GM23338 (cell line): ENCODE measurements at regions not wholly inside any gene's neighbourhood (a gene's known extent, or its start where the extent isn't known, plus 50 kb on each side); places are given as distances from the start of the nearest gene placed in this dataset.

Experiments used
- CREB1 ChIP-seq: fragments of 250-450 bp; sonication (Bioruptor Pico); IDR thresholded peaks from 2 replicates; pipeline ENCODE4 v1.5.0; 2020; ENCODE audit warnings: low read depth, mild to moderate bottlenecking, moderate library complexity
- CTCF ChIP-seq, 2 experiments: fragments of 200-600 bp in 1 of 2; sonication (generic) in 1 of 2; conservative IDR thresholded peaks; 2 replicates each; pipeline versions ENCODE4 v1.5.1 to v1.6.1; 2016 to 2017; ENCODE audit warnings: antibody characterized with exemption in 2 of 2, low read depth in 2 of 2, mild to moderate bottlenecking in 2 of 2, moderate library complexity in 1 of 2
- EZH2 ChIP-seq: fragments of 200-600 bp; sonication (generic); IDR thresholded peaks from one replicate; pipeline ENCODE4 v1.8.0; 2017; ENCODE audit warnings: antibody characterized with exemption, mild to moderate bottlenecking, low read depth; ENCODE audit not compliant: unreplicated experiment
- EZH2phosphoT487 ChIP-seq: fragments of 200-600 bp; sonication (generic); IDR thresholded peaks from one replicate; pipeline ENCODE4 v1.8.1; 2018; ENCODE audit warnings: antibody characterized with exemption; ENCODE audit not compliant: unreplicated experiment
- JUNB ChIP-seq: IDR thresholded peaks from one replicate; pipeline ENCODE4 v1.6.1; 2016; ENCODE audit warnings: antibody characterized with exemption; ENCODE audit not compliant: unreplicated experiment
- NANOG ChIP-seq: IDR thresholded peaks from 2 replicates; pipeline ENCODE4 v1.6.1; 2016; ENCODE audit warnings: antibody characterized with exemption, borderline replicate concordance
- POLR2AphosphoS5 ChIP-seq: IDR thresholded peaks from 2 replicates; pipeline ENCODE4 v1.6.1; 2016; ENCODE audit warnings: antibody characterized with exemption, low read depth
- ZNF331 ChIP-seq: fragments of 250-450 bp; sonication (Bioruptor Pico); IDR thresholded peaks from 2 replicates; pipeline ENCODE4 v1.5.0; 2020; ENCODE audit warnings: low read depth, mild to moderate bottlenecking, moderate library complexity
- TF ChIP-seq, protein P1 (sequence below): IDR thresholded peaks from one replicate; pipeline ENCODE4 v1.6.1; 2018; ENCODE audit warnings: antibody characterized with exemption; ENCODE audit not compliant: unreplicated experiment
- TF ChIP-seq, protein P2 (sequence below): IDR thresholded peaks from 2 replicates; pipeline ENCODE4 v1.6.1; 2016; ENCODE audit warnings: antibody characterized with exemption

DNA sequence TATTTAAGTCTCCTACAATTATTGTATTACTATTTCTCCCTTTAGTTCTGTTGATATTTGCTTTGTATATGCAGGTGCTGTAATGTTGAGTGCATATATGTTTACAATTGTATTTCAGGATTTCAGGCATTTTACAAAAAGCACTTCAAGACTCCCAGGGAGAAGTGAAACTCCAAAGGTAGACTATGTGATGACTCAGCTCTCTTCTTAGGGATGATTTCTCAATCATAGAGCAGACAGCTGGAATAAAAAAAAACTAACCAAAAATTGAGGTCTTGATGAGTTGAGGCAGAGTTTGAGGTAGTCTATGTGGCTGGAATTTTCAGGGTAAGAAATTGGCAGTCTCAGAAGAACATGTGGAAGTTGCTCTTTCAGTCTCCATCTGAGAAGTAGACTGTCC lies 786.1 kb downstream of the TFAP2A start:
- no peak for TF ChIP-seq EZH2
- no peak for TF ChIP-seq CTCF (conservative IDR thresholded peaks at IDR 0.05; ENCODE audit: low read depth in 2 of 2)
- TF ChIP-seq, protein P1, sequence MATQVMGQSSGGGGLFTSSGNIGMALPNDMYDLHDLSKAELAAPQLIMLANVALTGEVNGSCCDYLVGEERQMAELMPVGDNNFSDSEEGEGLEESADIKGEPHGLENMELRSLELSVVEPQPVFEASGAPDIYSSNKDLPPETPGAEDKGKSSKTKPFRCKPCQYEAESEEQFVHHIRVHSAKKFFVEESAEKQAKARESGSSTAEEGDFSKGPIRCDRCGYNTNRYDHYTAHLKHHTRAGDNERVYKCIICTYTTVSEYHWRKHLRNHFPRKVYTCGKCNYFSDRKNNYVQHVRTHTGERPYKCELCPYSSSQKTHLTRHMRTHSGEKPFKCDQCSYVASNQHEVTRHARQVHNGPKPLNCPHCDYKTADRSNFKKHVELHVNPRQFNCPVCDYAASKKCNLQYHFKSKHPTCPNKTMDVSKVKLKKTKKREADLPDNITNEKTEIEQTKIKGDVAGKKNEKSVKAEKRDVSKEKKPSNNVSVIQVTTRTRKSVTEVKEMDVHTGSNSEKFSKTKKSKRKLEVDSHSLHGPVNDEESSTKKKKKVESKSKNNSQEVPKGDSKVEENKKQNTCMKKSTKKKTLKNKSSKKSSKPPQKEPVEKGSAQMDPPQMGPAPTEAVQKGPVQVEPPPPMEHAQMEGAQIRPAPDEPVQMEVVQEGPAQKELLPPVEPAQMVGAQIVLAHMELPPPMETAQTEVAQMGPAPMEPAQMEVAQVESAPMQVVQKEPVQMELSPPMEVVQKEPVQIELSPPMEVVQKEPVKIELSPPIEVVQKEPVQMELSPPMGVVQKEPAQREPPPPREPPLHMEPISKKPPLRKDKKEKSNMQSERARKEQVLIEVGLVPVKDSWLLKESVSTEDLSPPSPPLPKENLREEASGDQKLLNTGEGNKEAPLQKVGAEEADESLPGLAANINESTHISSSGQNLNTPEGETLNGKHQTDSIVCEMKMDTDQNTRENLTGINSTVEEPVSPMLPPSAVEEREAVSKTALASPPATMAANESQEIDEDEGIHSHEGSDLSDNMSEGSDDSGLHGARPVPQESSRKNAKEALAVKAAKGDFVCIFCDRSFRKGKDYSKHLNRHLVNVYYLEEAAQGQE, result no peak
- TF ChIP-seq, protein P2, sequence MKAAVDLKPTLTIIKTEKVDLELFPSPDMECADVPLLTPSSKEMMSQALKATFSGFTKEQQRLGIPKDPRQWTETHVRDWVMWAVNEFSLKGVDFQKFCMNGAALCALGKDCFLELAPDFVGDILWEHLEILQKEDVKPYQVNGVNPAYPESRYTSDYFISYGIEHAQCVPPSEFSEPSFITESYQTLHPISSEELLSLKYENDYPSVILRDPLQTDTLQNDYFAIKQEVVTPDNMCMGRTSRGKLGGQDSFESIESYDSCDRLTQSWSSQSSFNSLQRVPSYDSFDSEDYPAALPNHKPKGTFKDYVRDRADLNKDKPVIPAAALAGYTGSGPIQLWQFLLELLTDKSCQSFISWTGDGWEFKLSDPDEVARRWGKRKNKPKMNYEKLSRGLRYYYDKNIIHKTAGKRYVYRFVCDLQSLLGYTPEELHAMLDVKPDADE, result no peak
- TF ChIP-seq POLR2AphosphoS5, result no peak
- no peak for TF ChIP-seq EZH2phosphoT487
- TF ChIP-seq CREB1 (CRISPR knock-in tag), result no peak
- no peak for TF ChIP-seq JUNB
- no peak for TF ChIP-seq ZNF331 (CRISPR knock-in tag)
- TF ChIP-seq NANOG, result no peak
